SK-N-SH treated with all-trans-retinoic acid at 6 μM for 48 hours (cell line): ENCODE measurements at regions not wholly inside any gene's neighbourhood (a gene's known extent, or its start where the extent isn't known, plus 50 kb on each side); places are given as distances from the start of the nearest gene placed in this dataset.

Source experiments
- ARNTL ChIP-seq: fragments of 450-650 bp; formaldehyde crosslinking; IDR thresholded peaks from 2 replicates; pipeline ENCODE4 v1.5.0; 2020; ENCODE audit warnings: low read depth, mild to moderate bottlenecking, moderate library complexity, borderline replicate concordance
- BACH2 ChIP-seq: fragments of 250-450 bp; sonication (Bioruptor Pico); IDR thresholded peaks from 2 replicates; pipeline ENCODE4 v1.9.0; 2021; ENCODE audit warnings: mild to moderate bottlenecking, borderline replicate concordance
- ZC3H10 ChIP-seq: fragments of 250-450 bp; sonication (Bioruptor Pico); IDR thresholded peaks from 2 replicates; pipeline ENCODE4 v1.5.1; 2021; ENCODE audit warnings: mild to moderate bottlenecking, moderate library complexity
- ZFP3 ChIP-seq: fragments of 250-450 bp; sonication (Bioruptor Pico); IDR thresholded peaks from 2 replicates; pipeline ENCODE4 v1.5.0; 2020; ENCODE audit warnings: mild to moderate bottlenecking, moderate library complexity
- ZFP30 ChIP-seq: fragments of 450-650 bp; formaldehyde crosslinking; IDR thresholded peaks from 2 replicates; pipeline ENCODE4 v1.5.0; 2022; ENCODE audit warnings: mild to moderate bottlenecking, moderate library complexity
- ZNF70 ChIP-seq: fragments of 450-650 bp; formaldehyde crosslinking; IDR thresholded peaks from 2 replicates; pipeline ENCODE4 v1.5.0; 2020; ENCODE audit warnings: mild to moderate bottlenecking, moderate library complexity
- ZNF8 ChIP-seq: fragments of 450-650 bp; formaldehyde crosslinking; IDR thresholded peaks from 2 replicates; pipeline ENCODE4 v1.5.0; 2020; ENCODE audit warnings: mild to moderate bottlenecking, moderate library complexity
- TF ChIP-seq, protein P1 (sequence below): fragments of 250-450 bp; sonication (Bioruptor Pico); IDR thresholded peaks from 2 replicates; pipeline ENCODE4 v1.8.0; 2020; ENCODE audit warnings: mild to moderate bottlenecking, moderate library complexity, borderline replicate concordance
- TF ChIP-seq, protein P2 (sequence below): fragments of 250-450 bp; sonication (Bioruptor Pico); IDR thresholded peaks from 2 replicates; pipeline ENCODE4 v1.8.0; 2021; ENCODE audit warnings: low read depth, mild to moderate bottlenecking, moderate library complexity, borderline replicate concordance
- TF ChIP-seq, protein P3 (sequence below): fragments of 250-450 bp; sonication (Bioruptor Pico); IDR thresholded peaks from 2 replicates; pipeline ENCODE4 v1.5.1; 2021; ENCODE audit warnings: mild to moderate bottlenecking, moderate library complexity

DNA sequence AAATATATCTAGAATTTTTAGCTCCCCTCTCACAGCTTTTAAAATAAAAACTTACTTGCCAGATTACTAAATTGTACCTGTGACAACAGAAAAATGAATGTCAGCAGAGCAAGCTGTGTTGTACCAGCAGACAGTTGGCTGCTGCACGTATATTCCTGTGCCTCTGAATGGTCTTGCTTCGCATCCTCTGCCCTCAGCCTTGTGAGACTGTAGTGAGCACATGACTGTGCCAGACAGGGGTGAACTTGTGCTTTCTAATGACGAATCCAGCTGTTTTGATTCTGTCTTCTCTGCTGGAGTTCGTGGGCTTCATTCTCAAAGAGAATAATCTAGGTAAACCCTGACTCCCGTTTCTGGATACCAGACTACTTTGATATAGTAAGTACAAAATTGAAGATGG, 58.3 kb upstream of the FRMD6 start:
- TF ChIP-seq, protein P1, sequence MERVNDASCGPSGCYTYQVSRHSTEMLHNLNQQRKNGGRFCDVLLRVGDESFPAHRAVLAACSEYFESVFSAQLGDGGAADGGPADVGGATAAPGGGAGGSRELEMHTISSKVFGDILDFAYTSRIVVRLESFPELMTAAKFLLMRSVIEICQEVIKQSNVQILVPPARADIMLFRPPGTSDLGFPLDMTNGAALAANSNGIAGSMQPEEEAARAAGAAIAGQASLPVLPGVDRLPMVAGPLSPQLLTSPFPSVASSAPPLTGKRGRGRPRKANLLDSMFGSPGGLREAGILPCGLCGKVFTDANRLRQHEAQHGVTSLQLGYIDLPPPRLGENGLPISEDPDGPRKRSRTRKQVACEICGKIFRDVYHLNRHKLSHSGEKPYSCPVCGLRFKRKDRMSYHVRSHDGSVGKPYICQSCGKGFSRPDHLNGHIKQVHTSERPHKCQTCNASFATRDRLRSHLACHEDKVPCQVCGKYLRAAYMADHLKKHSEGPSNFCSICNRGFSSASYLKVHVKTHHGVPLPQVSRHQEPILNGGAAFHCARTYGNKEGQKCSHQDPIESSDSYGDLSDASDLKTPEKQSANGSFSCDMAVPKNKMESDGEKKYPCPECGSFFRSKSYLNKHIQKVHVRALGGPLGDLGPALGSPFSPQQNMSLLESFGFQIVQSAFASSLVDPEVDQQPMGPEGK (CRISPR knock-in tag), result no peak
- TF ChIP-seq, protein P2, sequence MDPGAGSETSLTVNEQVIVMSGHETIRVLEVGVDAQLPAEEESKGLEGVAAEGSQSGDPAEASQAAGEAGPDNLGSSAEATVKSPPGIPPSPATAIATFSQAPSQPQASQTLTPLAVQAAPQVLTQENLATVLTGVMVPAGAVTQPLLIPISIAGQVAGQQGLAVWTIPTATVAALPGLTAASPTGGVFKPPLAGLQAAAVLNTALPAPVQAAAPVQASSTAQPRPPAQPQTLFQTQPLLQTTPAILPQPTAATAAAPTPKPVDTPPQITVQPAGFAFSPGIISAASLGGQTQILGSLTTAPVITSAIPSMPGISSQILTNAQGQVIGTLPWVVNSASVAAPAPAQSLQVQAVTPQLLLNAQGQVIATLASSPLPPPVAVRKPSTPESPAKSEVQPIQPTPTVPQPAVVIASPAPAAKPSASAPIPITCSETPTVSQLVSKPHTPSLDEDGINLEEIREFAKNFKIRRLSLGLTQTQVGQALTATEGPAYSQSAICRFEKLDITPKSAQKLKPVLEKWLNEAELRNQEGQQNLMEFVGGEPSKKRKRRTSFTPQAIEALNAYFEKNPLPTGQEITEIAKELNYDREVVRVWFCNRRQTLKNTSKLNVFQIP, result no peak
- TF ChIP-seq ZFP30, result no peak
- no peak for TF ChIP-seq BACH2 (CRISPR knock-in tag)
- no peak for TF ChIP-seq ZNF8
- no peak for TF ChIP-seq ZFP3 (CRISPR knock-in tag)
- no peak for TF ChIP-seq ZC3H10 (CRISPR knock-in tag)
- TF ChIP-seq ZNF70 (CRISPR knock-in tag), result no peak
- TF ChIP-seq, protein P3, sequence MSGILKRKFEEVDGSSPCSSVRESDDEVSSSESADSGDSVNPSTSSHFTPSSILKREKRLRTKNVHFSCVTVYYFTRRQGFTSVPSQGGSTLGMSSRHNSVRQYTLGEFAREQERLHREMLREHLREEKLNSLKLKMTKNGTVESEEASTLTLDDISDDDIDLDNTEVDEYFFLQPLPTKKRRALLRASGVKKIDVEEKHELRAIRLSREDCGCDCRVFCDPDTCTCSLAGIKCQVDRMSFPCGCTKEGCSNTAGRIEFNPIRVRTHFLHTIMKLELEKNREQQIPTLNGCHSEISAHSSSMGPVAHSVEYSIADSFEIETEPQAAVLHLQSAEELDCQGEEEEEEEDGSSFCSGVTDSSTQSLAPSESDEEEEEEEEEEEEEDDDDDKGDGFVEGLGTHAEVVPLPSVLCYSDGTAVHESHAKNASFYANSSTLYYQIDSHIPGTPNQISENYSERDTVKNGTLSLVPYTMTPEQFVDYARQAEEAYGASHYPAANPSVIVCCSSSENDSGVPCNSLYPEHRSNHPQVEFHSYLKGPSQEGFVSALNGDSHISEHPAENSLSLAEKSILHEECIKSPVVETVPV (CRISPR knock-in tag), result no peak
- no peak for TF ChIP-seq ARNTL (CRISPR knock-in tag)
